Posterior cingulate gyrus (tissue), 11 donors: ENCODE measurements at regions not wholly inside any gene's neighbourhood (a gene's known extent, or its start where the extent isn't known, plus 50 kb on each side); places are given as distances from the start of the nearest gene placed in this dataset.

ENCODE experiments used
- DNase-seq, 10 donors: peaks; one replicate each; pipeline versions ENCODE4 v3.0.0 to v3.0.0-alpha.2; 2020 to 2021; ENCODE audit warnings: mixed read lengths in 3 of 10
- intact Hi-C: fragments of 100-400 bp; cut with DNase I; formaldehyde crosslinking; loops from one replicate; pipeline ENCODE4 v1.15.1; 2023

- intact Hi-C loops = no loop called here
- DNase-seq = no peak
Measured at GRCh38 chr14:26209699-26210098, 388.1 kb downstream of the NOVA1 start.

GRCh38 chr14:26206640-26207039 lies 391.2 kb downstream of the NOVA1 start:
- intact Hi-C loops = no loop called here
- DNase-seq = no peak

- peak; percentile 20 to 89 (median 34) for DNase-seq
- intact Hi-C loops = no loop called here
Measured at GRCh38 chr14:26204728-26205479, 392.9 kb downstream of the NOVA1 start.

- DNase-seq = no peak
Measured at GRCh38 chr14:26204366-26204727, 393.5 kb downstream of the NOVA1 start.

GRCh38 chr14:26200687-26201086 lies 397.1 kb downstream of the NOVA1 start:
- intact Hi-C loops = no loop called here
- no peak for DNase-seq

More at GRCh38 chr14:26204366-26204727, 393.5 kb downstream of the NOVA1 start:
- intact Hi-C loops = no loop called here

GRCh38 chr14:26199590-26200370 lies 398.1 kb downstream of the NOVA1 start:
- intact Hi-C loops = no loop called here
- DNase-seq = no peak

GRCh38 chr14:26199096-26199495 lies 398.7 kb downstream of the NOVA1 start:
- no peak for DNase-seq
- intact Hi-C loops = no loop called here

- DNase-seq = no peak
- intact Hi-C loops = no loop called here
Measured at GRCh38 chr14:26194816-26195215, 403.0 kb downstream of the NOVA1 start.

GRCh38 chr14:26191671-26192070 lies 406.2 kb downstream of the NOVA1 start:
- intact Hi-C loops = no loop called here
- no peak for DNase-seq

GRCh38 chr14:26191123-26191522 lies 406.7 kb downstream of the NOVA1 start:
- DNase-seq = no peak
- intact Hi-C loops = no loop called here

GRCh38 chr14:26190646-26191045 lies 407.2 kb downstream of the NOVA1 start:
- DNase-seq = no peak
- intact Hi-C loops = no loop called here

GRCh38 chr14:26187996-26188620 lies 409.7 kb downstream of the NOVA1 start:
- DNase-seq = no peak
- intact Hi-C loops = no loop called here

GRCh38 chr14:26180221-26180620 lies 417.6 kb downstream of the NOVA1 start:
- intact Hi-C loops = no loop called here
- peak in 6 of 10 donors; percentile 10 to 74 (median 32) for DNase-seq

- intact Hi-C loops = no loop called here
- DNase-seq = peak in 1 of 10 donors; percentile 5
Measured at GRCh38 chr14:26175658-26176057, 422.2 kb downstream of the NOVA1 start.

GRCh38 chr14:26174395-26174794 lies 423.4 kb downstream of the NOVA1 start:
- intact Hi-C loops = no loop called here
- DNase-seq = no peak

- intact Hi-C loops = no loop called here
Measured at GRCh38 chr14:26173581-26174110, 424.2 kb downstream of the NOVA1 start.

GRCh38 chr14:26172396-26172795 lies 425.4 kb downstream of the NOVA1 start:
- DNase-seq = no peak
- intact Hi-C loops = no loop called here

More at GRCh38 chr14:26173581-26174110, 424.2 kb downstream of the NOVA1 start:
- DNase-seq = no peak

GRCh38 chr14:26170885-26171284 lies 426.9 kb downstream of the NOVA1 start:
- intact Hi-C loops = no loop called here
- DNase-seq = no peak

GRCh38 chr14:26163761-26164160 lies 434.1 kb downstream of the NOVA1 start:
- intact Hi-C loops = loop anchor here (5.0 kb wide), 1 partner anchor 114 kb away; no protein-coding TSS in a partner anchor

GRCh38 chr14:26157517-26157916 lies 440.3 kb downstream of the NOVA1 start:
- no peak for DNase-seq
- intact Hi-C loops = no loop called here

More at GRCh38 chr14:26163761-26164160, 434.1 kb downstream of the NOVA1 start:
- no peak for DNase-seq

- no peak for DNase-seq
- intact Hi-C loops = no loop called here
Measured at GRCh38 chr14:26143057-26143456, 454.8 kb downstream of the NOVA1 start.
